NOMO-1 (cell line): ENCODE measurements at regions not wholly inside any gene's neighbourhood (a gene's known extent, or its start where the extent isn't known, plus 50 kb on each side); places are given as distances from the start of the nearest gene placed in this dataset.

Experiments used
- DNase-seq, 2 experiments: peaks; one replicate each; lab custom pipeline; 2025; ENCODE audit not compliant: unreplicated experiment in 2 of 2; lab: John Stamatoyannopoulos, UW

- DNase-seq = no peak
Observed at GRCh38 chr3:132267391-132267993, 49.7 kb upstream of the ACP3 start.
